Endothelial cell of hepatic sinusoid (primary cell): ENCODE measurements at regions not wholly inside any gene's neighbourhood (a gene's known extent, or its start where the extent isn't known, plus 50 kb on each side); places are given as distances from the start of the nearest gene placed in this dataset.
"Not testable (repeated sequence)": the region's sequence is repeated elsewhere in the genome, so short reads cannot be mapped to it uniquely, and the experiment has no call there.

Source experiments
- in situ Hi-C: cut with HindIII; loops from 2 replicates; pipeline ENCODE4 v1.10.0; 2017; ENCODE audit warnings: low sequenced_read_pairs

DNA sequence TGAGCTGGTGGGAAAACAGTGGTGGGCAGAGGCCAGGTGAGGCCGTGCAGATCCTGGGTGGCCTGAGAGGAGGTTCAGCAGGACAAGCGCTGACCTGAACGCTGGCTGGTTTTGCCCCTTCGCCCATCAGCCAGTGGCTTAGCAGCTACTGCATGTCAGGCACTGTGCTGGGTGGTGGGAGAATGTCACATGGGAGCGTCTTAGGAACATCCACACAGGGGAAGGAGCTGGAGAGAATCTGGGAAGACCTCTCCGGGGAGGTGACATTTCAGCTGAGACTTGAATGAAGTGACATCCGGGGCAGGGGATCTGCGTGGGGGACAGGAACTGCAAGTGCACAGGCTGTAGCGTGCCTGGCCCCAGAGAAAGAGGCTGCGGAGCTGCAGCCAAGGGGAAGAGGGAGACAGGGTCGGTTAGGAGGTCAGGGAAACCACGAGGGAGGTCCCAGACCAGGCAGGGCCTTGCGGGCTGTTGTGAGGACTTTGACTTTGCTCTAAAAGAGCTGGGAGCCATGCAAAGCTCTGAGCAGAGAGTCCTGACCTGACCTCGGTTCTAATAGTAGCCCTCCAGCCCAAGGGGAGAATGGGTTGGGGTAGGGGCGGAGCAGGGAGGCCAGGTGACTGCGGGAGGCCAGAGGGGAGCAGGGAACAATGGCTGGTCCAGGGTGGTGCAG, 156.8 kb upstream of the PTPN1 start:
- in situ Hi-C loops = no loop called here

DNA sequence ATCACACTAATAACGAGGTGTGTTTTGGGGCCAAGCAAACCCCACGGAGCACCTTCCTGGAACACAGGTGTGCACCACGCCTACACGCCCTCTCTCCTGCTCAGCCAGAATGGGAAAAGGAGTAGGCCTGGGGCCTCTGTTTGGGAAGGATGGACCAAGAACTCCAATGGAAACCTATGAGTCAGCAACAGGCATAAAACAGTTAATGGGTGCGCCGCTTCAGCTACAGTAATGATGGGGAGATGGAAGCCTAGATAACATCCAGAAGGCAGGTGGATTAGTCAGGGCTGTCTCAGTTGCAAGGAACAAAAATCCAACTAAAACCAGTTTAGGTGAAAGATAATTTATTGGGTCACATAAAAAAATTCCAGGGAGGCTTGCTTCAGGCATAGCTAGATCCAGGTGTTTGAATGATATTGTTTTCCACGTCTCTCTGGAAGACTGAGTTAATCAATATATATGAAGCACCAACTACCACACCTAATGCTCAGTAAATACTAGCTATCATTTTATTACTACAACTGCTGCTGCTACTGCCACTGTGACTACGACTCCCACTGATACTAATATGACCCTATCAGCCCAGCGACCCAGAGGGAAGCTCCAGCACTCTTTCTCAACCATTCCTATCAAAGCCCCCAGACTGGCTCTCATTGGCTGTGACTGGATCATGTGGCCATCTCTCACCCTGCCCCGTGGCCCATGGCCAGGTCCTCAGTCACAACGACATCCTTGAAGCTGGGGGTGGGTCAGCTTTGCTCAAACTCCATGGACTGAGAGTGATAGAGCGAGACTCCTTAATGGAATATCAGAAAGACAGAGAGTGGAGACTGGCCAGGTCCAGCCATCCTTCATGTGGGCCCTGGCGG, 155.2 kb upstream of the PTPN1 start:
- in situ Hi-C loops = loop anchor here (5.0 kb wide), 1 partner anchor 92 kb away; no protein-coding TSS in a partner anchor

DNA sequence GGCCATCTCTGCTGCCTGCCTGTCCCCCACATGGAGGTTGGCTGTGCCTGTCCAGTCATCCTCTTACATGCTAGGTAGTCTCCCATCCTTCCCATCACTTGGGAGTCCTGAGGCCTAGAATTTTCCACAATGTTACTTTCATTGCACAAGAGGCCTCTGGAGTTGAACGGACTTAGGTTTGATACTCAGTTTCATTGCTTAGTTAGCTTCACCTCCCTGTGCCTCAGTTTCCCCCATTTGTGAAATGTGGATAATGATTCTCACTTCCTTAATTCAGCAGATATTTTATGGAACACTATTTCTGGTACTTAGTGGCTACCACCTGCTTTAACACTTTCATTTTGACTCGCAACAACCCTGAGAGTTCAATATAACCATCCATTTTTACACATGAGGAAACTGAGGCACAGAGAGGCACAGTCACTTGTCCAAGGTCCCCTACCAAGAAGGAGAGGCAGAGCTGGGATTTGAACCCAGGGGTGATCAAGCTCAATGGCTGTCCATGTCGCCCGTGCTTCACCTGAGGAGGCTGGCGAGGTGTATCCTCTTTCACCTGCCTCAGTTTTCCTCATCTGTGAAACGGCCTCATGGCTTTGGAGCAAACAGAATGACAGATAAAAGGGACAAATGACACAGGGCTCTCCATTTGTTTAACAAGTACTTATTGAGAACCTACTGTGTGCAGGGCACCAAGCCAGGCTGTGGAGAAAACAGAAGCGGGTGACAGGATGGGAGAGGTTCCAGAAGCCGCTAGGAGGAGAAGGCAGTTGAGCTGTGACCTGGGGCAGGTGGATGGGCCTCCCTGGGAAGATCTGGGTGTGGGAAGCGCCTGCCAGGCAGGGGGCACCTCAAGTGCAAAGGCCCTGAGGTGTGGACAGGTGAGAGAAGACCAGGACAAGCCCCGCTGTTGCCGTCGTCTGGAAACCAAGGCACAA, 154.3 kb upstream of the PTPN1 start:
- in situ Hi-C loops = loop anchor here (5.0 kb wide), 1 partner anchor 91 kb away; no protein-coding TSS in a partner anchor

DNA sequence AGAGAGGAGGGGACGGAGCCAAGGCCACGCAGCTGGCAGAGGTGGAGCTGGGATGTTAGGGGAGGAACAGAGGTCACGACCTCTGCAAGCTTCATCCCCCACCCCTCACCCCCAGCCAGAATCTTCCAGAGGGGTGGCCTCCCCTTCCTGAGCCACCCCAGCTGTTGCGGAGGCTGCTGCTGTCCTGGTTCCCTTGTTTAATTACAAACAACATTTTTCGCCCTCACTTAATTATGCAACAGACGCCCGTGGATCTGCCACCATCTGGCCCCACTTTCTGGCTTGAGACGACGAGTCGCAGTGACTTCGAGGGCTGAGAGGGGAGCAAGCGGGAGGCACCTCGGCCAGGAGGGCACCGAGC, 153.7 kb upstream of the PTPN1 start:
- in situ Hi-C loops = loop anchor here (5.0 kb wide), 1 partner anchor 91 kb away; no protein-coding TSS in a partner anchor

DNA sequence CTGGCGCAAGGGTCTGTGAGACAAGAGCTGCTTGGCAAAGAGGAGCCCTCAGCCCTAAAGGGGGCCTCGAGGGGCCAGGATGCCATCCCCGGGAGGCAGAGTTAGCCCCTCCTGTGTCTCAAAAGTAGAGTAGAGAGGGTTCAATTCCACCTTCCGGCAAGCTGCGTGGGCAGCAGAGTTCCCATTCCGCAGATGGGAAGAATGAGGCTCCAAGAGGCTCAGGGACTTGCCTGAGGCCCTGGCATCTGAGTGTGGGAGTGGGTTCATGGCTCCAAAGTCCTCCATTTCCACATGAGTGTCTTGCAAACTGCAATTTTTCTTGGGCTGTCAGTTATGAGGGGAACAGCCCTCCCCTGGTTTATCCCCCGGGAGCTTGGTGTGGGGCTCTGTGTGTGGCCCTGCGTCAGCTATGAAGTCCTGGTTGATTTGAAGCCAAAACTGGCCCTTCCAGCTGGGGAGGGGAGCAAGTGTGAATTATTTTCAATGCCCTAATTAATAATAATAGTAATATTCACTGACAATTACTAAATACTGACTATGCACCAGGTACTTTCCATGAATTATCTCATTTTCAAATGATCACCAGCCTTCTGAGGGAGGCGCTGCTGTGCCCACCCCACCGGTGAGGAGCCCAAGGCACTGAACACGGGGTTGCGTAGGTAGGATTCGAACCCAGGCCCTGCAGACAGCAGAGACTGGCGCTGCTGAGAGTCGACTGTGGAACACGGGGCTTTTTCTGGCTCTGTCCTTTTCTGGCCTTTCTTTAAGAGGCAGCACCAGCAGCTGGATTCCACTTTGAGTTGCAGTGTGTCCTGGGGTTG, 153.0 kb upstream of the PTPN1 start:
- in situ Hi-C loops = loop anchor here (5.0 kb wide), 1 partner anchor 90 kb away; no protein-coding TSS in a partner anchor

DNA sequence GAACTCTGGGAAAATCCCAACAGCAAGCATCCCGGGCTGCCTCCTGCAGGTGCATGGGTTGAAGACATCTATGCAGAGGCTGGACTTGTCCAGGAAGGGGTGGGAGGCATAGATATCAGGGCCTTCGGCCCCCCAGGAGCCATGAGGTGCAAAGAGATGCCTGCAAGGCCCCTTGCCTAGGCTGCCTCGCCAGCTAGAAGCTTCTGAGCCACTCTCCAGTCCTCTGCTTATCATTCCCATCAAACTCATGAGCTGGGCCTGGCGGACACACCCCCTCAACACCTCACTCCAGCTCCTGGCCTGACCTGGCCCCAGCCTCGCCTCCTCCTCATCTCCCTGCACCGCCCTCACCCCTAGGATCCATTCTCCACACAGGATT, 152.4 kb upstream of the PTPN1 start:
- in situ Hi-C loops = loop anchor here (5.0 kb wide), 1 partner anchor 90 kb away; no protein-coding TSS in a partner anchor

DNA sequence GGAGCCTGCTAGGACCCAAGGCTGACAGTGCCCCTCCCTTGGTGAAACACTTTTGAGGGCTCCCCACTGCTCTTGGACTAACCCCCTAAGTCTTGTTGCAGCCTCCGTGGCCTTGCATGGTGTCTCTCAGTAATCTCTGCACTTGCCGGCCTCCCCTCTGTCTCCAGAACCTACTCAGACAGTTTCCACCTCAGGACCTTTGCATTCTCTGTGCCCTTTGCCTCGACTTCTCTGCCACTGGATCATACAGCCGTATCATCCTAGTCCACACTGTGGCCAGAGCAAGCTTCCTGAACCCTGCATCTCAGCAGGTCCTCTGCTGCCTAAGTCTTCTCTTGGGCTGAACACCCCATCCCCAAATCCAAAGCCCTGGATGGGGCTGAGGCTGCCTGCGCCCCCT, 152.0 kb upstream of the PTPN1 start:
- in situ Hi-C loops = loop anchor here (5.0 kb wide), 1 partner anchor 89 kb away; no protein-coding TSS in a partner anchor

DNA sequence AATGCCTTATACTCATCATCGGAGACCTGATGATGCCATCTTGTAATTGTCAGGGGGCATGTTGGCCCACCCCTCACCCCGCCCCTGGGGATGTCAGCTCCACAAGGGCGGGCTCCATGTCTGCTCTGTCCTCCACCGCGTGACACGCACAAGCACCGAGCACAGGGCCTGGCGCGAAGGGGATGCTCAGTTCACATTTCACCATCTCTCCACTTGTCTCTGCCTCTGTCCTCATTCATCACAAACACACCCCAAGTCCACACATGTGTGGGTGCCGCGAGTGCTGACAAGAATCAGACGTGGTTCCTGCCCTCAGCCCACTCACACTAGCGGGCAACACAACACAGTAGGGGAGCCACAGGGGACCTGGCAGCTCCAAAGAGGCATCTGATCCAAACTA, 151.2 kb upstream of the PTPN1 start:
- in situ Hi-C loops = loop anchor here (5.0 kb wide), 1 partner anchor 88 kb away; no protein-coding TSS in a partner anchor

DNA sequence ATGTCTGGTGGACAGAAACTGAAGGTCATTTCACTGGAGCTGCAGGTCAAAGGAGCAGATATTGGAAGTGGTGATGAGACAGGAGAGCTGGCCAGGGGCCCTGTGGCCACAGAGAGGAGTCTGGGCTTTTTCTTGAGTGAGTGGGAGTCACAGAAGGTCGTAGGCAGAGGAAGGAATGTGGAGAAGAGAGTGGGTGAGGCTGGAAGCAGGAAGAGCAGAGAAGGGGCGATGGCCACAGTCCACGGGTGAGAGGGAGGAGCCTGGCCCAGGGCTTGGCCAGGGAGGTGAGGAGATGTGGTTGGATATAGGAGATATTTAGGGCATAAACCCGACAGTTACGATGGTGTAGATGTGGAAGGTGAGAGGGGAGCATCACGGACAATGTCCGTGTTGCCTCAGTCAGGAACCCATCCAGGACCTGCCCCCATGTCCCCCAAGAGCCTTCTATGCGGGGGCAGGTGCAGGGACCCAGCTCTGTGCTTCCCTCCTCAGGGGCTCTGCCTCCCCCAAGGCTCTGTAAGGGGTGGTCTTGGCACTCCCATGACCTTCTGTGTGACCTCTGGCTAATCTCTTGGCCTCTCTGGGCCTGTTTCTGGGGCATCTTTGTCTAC, 150.5 kb upstream of the PTPN1 start:
- in situ Hi-C loops = loop anchor here (5.0 kb wide), 1 partner anchor 88 kb away; no protein-coding TSS in a partner anchor

DNA sequence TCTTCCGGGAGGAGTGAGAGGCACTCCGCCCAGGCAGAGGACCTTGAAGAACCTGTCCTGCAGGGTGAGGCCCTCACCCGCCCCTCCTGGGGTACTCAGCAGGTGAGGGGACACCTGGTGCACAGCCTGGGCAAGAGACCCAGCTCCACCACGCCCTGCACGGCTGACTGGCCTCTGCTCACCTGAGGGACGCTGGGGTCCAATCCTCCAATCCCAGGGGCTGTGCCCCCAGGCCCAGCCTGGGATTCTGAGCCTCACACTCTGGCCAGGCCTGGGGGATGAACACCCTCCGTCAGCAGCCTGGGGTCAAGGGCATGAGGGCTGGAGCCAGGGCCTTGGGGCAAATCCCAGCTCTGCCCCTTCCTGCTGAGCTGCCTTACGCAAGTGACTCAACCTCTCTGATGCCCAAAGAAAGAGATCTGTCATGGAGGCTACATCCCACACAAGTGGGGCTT, 149.9 kb upstream of the PTPN1 start:
- in situ Hi-C loops = no loop called here

DNA sequence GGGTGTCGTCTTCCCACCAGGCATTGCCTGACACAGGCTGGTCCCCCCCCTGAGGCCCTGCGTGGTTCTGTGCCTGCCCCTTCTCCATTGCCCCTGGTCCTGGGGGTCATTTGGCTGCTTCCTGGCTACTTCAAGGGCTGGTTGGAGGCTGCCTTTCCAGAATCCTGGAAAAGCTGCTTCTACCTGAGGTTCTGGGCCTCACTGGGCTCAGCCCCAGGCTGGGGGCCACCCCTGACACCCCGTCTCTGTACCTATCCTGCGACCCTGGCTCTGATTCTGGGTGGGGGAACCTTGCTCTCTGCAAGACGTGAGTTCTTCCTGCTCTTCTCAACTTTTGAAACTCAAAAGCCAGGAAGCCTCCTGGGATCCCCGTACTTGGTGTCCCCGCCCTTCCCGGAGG, 149.3 kb upstream of the PTPN1 start:
- in situ Hi-C loops = no loop called here

DNA sequence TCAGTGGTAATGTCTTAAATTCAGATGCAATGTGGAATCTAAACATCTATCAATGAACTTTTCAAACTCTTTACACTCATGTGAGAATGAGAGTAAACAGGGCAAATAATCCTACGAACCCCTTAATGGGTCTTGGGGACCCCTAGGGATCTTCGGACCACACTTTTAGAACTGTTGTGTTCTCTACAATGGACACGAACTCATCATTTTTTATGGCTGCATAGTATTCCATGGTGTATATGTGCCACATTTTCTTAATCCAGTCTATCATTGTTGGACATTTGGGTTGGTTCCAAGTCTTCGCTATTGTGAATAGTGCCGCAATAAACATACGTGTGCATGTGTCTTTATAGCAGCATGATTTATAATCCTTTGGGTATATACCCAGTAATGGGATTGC, 148.0 kb upstream of the PTPN1 start:
- in situ Hi-C loops = not testable (repeated sequence)

DNA sequence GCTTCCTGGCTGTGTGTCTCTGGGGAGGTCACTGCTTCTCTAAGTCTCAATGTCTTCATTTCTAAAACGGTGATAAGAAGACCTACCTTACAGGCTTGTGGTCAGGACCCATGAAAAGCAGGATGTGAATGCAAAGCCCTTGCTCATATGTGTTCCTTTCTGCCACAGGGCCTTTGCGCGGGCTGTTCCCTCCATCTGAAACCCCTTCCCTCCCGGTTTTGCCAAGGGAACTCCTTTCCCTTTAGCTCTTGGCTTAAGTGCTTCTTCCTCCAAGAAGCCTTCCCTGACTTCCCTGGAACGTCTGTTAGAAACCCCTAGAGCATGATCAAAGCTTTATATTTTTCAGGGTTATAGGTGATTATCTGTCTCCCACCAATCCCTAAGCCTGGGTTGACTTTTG, 147.2 kb upstream of the PTPN1 start:
- in situ Hi-C loops = no loop called here

DNA sequence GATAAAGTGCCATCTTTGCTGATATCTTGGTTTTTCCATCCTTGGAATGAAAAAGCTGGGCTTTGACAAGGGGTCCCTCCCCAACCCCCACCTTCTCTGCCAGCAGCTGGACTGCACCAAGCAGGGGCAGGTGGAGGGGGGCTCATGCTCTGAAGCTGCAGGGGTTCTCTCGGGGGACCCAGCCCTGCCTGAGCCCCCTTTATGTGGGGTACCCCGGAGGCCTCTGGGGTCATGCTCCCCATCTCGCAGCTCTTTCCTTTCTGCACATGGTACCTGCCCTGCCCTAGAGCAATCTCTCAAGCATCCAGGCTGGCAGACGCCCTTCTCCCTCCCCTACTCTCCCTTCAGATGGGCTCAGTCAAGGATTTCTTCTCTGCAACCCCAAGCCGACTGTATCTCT, 146.7 kb upstream of the PTPN1 start:
- in situ Hi-C loops = no loop called here

DNA sequence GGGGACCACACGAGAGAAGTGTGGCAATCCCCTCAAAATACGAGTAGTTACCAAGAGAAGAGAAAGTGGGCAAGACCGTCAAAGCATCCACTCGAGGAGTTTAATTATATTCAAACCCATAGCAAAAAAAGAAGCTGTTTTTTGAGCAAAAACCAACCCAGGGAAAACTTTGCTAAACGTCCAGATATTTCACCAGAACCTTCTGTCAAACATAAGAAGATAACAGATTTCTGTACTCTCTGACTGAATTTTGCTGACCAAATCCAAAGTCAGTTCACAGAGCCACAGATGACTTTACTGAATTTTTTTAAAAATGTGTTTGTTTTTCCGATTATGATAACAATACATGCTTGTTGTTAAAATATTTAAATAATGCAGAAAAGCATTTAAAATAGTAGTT, 145.6 kb upstream of the PTPN1 start:
- in situ Hi-C loops = no loop called here

DNA sequence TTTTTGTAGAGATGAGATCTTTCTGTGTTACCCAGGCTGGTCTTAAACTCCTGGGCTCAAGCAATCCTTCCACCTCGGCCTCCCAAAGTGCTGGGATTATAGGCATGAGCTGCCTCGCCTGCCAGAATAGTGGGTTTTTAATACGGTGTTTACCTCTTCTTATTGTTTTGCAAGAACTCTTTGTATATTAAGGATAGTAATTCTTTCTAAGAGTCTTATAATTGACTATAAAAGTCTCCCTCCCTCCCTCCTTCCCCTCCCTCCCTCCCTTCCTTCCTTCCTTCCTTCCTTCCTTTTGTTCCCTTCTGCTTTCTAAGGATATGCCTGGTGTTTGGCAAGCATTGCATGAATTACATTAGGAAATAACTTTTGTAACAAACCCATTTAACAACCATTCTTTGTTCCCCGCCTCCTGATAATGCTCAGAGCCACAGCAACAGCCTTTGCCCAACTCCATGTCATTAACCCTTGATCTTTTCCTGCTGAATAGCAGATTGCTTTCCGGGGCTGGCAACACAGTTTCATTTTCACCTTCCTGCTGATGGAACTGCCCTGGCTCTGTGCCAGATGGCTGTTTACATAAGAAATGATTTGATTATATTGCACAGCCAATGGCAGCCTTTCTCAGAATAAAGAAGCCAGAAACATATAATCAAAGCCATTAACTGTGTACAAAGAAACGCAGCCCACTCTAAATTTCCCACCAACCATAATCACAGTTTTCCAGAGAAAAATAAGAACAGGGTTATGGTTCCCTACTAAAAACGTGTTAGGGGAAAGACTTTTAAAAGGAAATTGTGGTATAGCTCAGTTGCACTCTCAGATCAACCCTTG, 143.7 kb upstream of the PTPN1 start:
- in situ Hi-C loops = no loop called here

DNA sequence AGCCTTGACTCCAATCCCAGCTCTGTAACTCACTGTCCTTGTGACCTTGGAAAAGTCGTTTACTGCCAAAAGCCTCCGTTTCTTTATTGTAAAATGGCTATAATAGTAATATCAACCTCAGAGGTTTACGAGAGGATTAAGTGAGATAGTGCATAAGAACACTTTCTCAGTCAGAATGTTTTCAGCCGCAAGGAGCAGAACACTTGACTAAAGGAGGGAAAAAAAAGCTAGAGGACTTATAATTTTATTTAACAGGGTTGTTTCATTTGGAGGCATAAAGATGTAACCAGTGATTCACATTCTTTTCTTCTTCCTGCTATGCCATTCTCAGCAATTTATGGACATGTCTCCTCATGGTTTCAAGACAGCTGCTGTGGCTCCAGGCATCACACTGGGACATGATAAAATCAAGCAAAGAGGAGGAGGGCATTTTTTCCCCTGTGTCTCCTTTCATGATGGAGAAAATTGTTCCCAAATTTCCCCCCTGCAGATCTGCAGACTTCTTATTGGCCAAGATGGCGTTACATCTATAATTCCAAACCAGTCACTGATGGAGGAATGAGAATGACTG, 143.0 kb upstream of the PTPN1 start:
- in situ Hi-C loops = no loop called here

DNA sequence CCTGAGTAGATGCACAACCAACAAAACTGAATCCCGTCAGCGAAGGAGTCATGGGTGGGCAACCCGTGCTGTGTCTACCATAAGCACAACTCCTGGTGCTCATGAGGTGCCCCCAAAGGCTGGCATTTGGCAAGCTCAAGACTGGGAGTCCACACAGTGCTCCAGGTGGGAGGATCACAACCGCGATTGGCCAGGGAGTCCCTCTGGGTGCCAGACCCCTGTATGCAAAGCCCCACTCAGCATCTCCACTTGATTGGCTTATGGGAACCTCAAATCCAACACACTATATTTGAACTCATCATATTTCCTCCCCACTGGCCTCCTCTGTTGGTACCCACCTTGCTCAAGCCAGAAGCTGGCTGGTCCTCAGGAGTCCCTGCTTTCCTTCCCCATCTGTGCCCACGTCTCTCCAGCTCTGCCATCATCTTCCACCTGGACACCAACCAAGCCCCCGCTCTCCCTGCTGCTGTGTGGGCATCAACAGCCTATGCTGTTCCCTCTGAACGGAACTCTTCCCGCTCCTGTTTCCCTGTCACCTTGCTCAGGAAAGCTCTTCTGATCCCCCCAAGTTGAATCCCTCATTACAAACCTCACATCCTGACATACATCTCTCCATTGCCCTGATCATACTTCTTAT, 142.3 kb upstream of the PTPN1 start:
- in situ Hi-C loops = no loop called here
